ENCODE measurements at regions not wholly inside any gene's neighbourhood (a gene's known extent, or its start where the extent isn't known, plus 50 kb on each side); places are given as distances from the start of the nearest gene placed in this dataset.

- TF ChIP-seq POLR2A (IDR thresholded peaks at IDR 0.05), result no peak
- TF ChIP-seq, protein P1, sequence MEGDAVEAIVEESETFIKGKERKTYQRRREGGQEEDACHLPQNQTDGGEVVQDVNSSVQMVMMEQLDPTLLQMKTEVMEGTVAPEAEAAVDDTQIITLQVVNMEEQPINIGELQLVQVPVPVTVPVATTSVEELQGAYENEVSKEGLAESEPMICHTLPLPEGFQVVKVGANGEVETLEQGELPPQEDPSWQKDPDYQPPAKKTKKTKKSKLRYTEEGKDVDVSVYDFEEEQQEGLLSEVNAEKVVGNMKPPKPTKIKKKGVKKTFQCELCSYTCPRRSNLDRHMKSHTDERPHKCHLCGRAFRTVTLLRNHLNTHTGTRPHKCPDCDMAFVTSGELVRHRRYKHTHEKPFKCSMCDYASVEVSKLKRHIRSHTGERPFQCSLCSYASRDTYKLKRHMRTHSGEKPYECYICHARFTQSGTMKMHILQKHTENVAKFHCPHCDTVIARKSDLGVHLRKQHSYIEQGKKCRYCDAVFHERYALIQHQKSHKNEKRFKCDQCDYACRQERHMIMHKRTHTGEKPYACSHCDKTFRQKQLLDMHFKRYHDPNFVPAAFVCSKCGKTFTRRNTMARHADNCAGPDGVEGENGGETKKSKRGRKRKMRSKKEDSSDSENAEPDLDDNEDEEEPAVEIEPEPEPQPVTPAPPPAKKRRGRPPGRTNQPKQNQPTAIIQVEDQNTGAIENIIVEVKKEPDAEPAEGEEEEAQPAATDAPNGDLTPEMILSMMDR (IDR thresholded peaks at IDR 0.05), result no peak
Measured at GRCh38 chr2:219914577-219914976, 287.1 kb downstream of the SLC4A3 start.
